Stimulated activated naive CD8-positive, alpha-beta T cell treated with anti-CD3 and anti-CD28 coated beads, Interleukin-15, amount 100 ng/mL, for 72 hours (primary cell): ENCODE measurements at regions not wholly inside any gene's neighbourhood (a gene's known extent, or its start where the extent isn't known, plus 50 kb on each side); places are given as distances from the start of the nearest gene placed in this dataset.

Experiments used
- ATAC-seq: fragments of 150-1000 bp; cut with Tn5 transposase; 2 replicates; pipeline ENCODE4 v1.10.0; 2021; ENCODE audit warnings: mild to moderate bottlenecking, moderate library complexity
- DNase-seq, 2 donors: peaks; one replicate each; pipeline ENCODE4 v3.0.0; 2021 to 2022
- H3K27ac Mint-ChIP-seq, 2 donors: one replicate each; pipeline ENCODE4 v1.8.0; 2022; ENCODE audit warnings: mild to moderate bottlenecking in 2 of 2, mixed read lengths in 2 of 2, moderate library complexity in 2 of 2
- H3K27me3 Mint-ChIP-seq: one replicate; pipeline ENCODE4 v1.8.0; 2022; ENCODE audit warnings: mixed read lengths
- H3K4me1 Mint-ChIP-seq: one replicate; pipeline ENCODE4 v1.8.0; 2022; ENCODE audit warnings: mild to moderate bottlenecking, mixed read lengths
- H3K4me3 Mint-ChIP-seq, 2 donors: one replicate each; pipeline ENCODE4 v1.8.0; 2022; ENCODE audit warnings: mild to moderate bottlenecking in 2 of 2, mixed read lengths in 2 of 2, moderate library complexity in 1 of 2
- H3K9me3 Mint-ChIP-seq, 2 donors: one replicate each; pipeline ENCODE4 v1.8.0; 2022; ENCODE audit warnings: mixed read lengths in 2 of 2

- no peak overlapping the region for H3K4me3 Mint-ChIP-seq
- no peaks in the 10 kb centered on the region for H3K27me3 Mint-ChIP-seq
- no peak overlapping the region for H3K27ac Mint-ChIP-seq
- DNase-seq (no peak), ATAC-seq (no peak)
- no peaks in the 10 kb centered on the region for H3K4me1 Mint-ChIP-seq
- no peaks in the 10 kb centered on the region for H3K9me3 Mint-ChIP-seq
These were observed 633.3 kb downstream of the FAT4 start for GRCh38 chr4:125948021-125948420.

- DNase-seq (no peak), ATAC-seq (no peak)
- H3K4me1 Mint-ChIP-seq, result no peaks in the 10 kb centered on the region
- H3K9me3 Mint-ChIP-seq, result peaks cover 0 to 2% of the 10 kb centered on the region in 2 donors
- H3K27ac Mint-ChIP-seq, result no peak overlapping the region
- no peak overlapping the region for H3K4me3 Mint-ChIP-seq
- H3K27me3 Mint-ChIP-seq, result no peaks in the 10 kb centered on the region
These were observed 636.6 kb downstream of the FAT4 start for GRCh38 chr4:125951261-125951887.

- Mint-ChIP-seq H3K27ac (no peak overlapping the region), H3K4me3 (no peak overlapping the region), H3K27me3 (no peaks in the 10 kb centered on the region), H3K9me3 (peaks cover 0 to 5% of the 10 kb centered on the region in 2 donors), H3K4me1 (no peaks in the 10 kb centered on the region)
- DNase-seq (no peak), ATAC-seq (no peak)
These were observed 637.9 kb downstream of the FAT4 start for GRCh38 chr4:125952631-125953030.

DNA sequence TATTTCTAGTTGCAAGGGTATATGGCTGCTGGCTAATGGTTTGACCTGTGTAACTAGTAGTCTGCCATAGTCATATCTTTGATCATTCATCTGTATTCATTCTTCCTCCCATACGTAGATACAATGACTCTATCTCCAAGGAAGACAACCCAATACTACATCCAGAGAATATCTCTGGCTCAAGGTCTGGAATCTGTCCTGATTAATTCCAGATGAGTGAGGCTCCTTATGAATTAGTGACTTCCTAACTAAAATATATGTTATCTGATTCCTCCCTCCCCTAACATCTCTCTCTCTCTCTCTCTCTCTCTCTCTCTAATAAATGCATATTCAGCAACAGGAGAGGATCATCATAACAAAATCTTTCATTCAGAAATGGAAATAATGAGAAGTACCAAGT lies 641.5 kb downstream of the FAT4 start:
- H3K9me3 Mint-ChIP-seq, result peaks cover 4 to 5% of the 10 kb centered on the region in 2 donors
- no peak for DNase-seq
- no peaks in the 10 kb centered on the region for H3K4me1 Mint-ChIP-seq
- H3K27ac Mint-ChIP-seq, result no peak overlapping the region
- no peak for ATAC-seq
- no peak overlapping the region for H3K4me3 Mint-ChIP-seq
- H3K27me3 Mint-ChIP-seq, result no peaks in the 10 kb centered on the region

DNA sequence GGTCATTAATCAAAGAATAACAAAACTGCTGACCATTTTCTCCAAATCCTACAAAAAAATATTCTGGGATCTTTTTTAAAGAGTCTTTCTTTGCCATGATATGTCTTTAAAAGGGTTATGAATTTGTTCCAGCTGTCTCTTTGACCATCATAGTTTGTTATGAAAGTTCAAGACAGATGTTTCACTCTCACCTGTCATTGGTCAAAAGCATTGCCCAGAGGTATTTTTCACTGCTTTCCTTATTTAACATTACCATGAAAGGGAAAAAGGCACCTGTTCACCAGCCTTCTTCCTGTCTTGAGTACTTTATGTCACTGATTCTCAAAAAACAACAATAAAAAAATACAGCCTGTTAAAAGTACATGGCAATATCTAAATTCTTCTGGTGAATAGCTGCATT lies 643.8 kb downstream of the FAT4 start:
- Mint-ChIP-seq H3K4me1 (no peaks in the 10 kb centered on the region), H3K4me3 (no peak overlapping the region), H3K27ac (no peak overlapping the region), H3K9me3 (peaks cover 5 to 24% of the 10 kb centered on the region in 2 donors), H3K27me3 (no peaks in the 10 kb centered on the region)
- DNase-seq (no peak), ATAC-seq (no peak)

DNA sequence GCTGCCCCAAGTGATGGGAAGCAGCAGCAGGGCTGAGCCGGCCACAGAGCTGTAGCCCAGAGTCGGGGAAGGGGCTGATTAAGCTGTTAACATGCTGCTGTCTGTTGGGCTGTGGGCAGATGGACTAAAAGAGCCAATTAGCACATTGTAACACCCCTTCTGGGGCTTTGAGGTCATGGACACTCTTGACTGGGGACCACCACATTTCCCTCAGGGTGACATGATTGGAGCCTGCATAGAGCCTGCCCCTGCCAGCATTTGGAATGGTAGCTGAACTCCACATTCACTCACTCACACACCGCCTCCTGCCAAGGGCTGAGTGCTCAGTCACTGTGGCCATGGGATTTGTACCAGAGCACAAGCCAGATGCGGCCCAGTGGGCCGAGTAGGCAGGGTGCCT lies 646.9 kb downstream of the FAT4 start:
- Mint-ChIP-seq H3K27ac (no peak overlapping the region), H3K9me3 (peaks cover 2 to 30% of the 10 kb centered on the region in 2 donors), H3K4me1 (no peaks in the 10 kb centered on the region), H3K4me3 (no peak overlapping the region), H3K27me3 (no peaks in the 10 kb centered on the region)
- DNase-seq, result no peak
- ATAC-seq, result no peak

GRCh38 chr4:125975861-125976397 lies 661.2 kb downstream of the FAT4 start:
- Mint-ChIP-seq H3K4me3 (no peak overlapping the region), H3K27me3 (no peaks in the 10 kb centered on the region), H3K4me1 (no peaks in the 10 kb centered on the region), H3K9me3 (peaks cover 0 to 10% of the 10 kb centered on the region in 2 donors), H3K27ac (no peak overlapping the region)
- no peak for DNase-seq
- ATAC-seq, result no peak

GRCh38 chr4:125979950-125980349 lies 665.2 kb downstream of the FAT4 start:
- Mint-ChIP-seq H3K4me1 (no peaks in the 10 kb centered on the region), H3K27me3 (no peaks in the 10 kb centered on the region), H3K9me3 (no peaks in the 10 kb centered on the region), H3K27ac (no peak overlapping the region), H3K4me3 (no peak overlapping the region)
- DNase-seq (no peak), ATAC-seq (no peak)

GRCh38 chr4:125983168-125983567 lies 668.4 kb downstream of the FAT4 start:
- Mint-ChIP-seq H3K9me3 (peaks cover 0 to 8% of the 10 kb centered on the region in 2 donors), H3K4me1 (no peaks in the 10 kb centered on the region), H3K4me3 (no peak overlapping the region), H3K27me3 (no peaks in the 10 kb centered on the region), H3K27ac (no peak overlapping the region)
- no peak for ATAC-seq
- no peak for DNase-seq

GRCh38 chr4:125985856-125986255 lies 671.1 kb downstream of the FAT4 start:
- H3K27me3 Mint-ChIP-seq, result no peaks in the 10 kb centered on the region
- no peaks in the 10 kb centered on the region for H3K4me1 Mint-ChIP-seq
- H3K9me3 Mint-ChIP-seq, result peaks cover 0 to 8% of the 10 kb centered on the region in 2 donors
- H3K4me3 Mint-ChIP-seq, result no peak overlapping the region
- ATAC-seq (no peak), DNase-seq (no peak)
- H3K27ac Mint-ChIP-seq, result no peak overlapping the region

DNA sequence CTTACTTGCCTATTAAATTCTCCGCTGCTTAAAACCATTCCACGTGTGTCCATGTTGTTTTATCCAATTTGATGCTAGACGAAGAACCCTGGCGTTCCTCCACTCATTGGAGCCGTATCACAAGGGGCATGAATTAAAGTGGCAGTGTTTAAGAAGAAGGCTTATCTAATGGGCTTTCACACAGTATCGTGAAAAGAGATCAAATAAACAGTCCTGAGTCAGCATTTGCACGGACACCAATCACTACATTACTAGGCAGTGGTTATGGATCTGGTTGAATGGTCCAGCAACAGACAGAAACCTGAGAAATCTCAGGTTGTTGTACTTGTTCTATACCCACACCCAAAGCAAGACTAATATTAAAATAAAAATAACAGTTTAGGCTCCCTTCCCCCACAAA lies 671.6 kb downstream of the FAT4 start:
- H3K27me3 Mint-ChIP-seq, result no peaks in the 10 kb centered on the region
- H3K27ac Mint-ChIP-seq, result no peak overlapping the region
- H3K9me3 Mint-ChIP-seq, result peaks cover 0 to 8% of the 10 kb centered on the region in 2 donors
- ATAC-seq, result no peak
- no peak for DNase-seq
- no peak overlapping the region for H3K4me3 Mint-ChIP-seq
- no peaks in the 10 kb centered on the region for H3K4me1 Mint-ChIP-seq

DNA sequence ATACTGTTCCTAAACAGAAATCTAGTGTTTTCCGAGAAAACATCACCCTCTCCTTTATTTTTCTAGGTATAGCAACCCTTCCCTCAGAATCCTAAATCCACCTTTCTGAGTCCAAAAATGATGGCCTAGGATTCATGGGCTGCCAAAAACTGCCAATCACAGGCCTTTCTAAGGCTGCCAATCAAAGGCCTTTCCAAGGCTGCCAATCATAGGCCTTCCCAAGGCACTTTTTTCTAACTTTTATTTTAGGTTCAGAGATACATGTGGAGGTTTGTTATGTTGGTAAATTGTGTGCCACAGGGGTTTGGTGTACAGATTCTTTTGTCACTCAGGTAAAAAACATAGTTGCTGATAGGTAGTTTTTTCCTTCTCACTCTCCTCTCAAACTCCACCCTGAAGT lies 673.7 kb downstream of the FAT4 start:
- no peak for DNase-seq
- no peak for ATAC-seq
- H3K4me1 Mint-ChIP-seq, result no peaks in the 10 kb centered on the region
- H3K4me3 Mint-ChIP-seq, result no peak overlapping the region
- H3K27ac Mint-ChIP-seq, result no peak overlapping the region
- peaks cover 0 to 8% of the 10 kb centered on the region in 2 donors for H3K9me3 Mint-ChIP-seq
- H3K27me3 Mint-ChIP-seq, result no peaks in the 10 kb centered on the region

GRCh38 chr4:125991398-125991797 lies 676.6 kb downstream of the FAT4 start:
- no peak for ATAC-seq
- no peaks in the 10 kb centered on the region for H3K27me3 Mint-ChIP-seq
- H3K4me1 Mint-ChIP-seq, result no peaks in the 10 kb centered on the region
- no peak overlapping the region for H3K27ac Mint-ChIP-seq
- H3K4me3 Mint-ChIP-seq, result no peak overlapping the region
- DNase-seq, result no peak
- H3K9me3 Mint-ChIP-seq, result peaks cover 0 to 3% of the 10 kb centered on the region in 2 donors

DNA sequence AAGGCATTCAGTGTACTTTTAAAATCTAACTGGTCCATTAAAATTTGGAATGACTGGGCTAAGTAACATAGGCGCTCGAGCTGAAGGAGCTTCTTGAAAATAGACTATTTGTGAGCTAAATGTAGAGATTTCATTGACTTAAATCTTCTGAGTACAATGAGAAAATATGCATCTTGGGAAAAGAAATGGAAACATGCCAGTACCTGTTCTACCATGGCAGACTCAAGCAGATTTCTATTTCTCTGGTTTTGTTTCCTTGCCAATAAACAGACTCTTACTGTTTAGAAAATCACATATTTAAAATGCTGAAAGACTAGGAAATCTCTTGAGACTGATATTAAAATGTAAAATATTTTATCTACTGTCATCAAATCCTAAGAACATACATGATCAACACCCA lies 678.1 kb downstream of the FAT4 start:
- Mint-ChIP-seq H3K9me3 (no peaks in the 10 kb centered on the region), H3K27me3 (no peaks in the 10 kb centered on the region), H3K4me1 (no peaks in the 10 kb centered on the region), H3K4me3 (no peak overlapping the region), H3K27ac (no peak overlapping the region)
- ATAC-seq (no peak), DNase-seq (no peak)

DNA sequence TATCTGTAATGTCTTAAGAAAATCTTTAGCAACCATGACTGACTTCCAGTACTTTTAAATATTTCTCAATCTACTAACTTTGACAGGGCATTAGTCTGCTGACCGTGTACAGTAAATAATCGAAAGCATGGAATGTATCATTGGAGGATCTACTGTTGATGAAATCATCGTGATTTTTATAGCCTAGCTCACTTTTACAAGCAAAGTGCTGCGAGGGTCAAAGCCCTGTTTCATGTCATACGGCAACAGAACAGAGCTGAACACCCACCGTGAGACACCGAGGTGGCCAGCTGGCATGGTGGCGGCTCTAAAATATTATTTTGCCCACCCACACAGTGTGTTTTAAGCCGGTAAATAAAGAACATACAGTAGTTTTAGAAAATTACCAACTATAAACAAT lies 679.3 kb downstream of the FAT4 start:
- no peak for ATAC-seq
- Mint-ChIP-seq H3K27ac (no peak overlapping the region), H3K4me3 (no peak overlapping the region)

GRCh38 chr4:125994430-125994829 lies 679.7 kb downstream of the FAT4 start:
- Mint-ChIP-seq H3K9me3 (peaks cover 7 to 10% of the 10 kb centered on the region in 2 donors), H3K4me3 (no peak overlapping the region), H3K27me3 (no peaks in the 10 kb centered on the region), H3K4me1 (no peaks in the 10 kb centered on the region), H3K27ac (no peak overlapping the region)
- no peak for DNase-seq
- ATAC-seq, result no peak

More for the DNA sequence above, 679.3 kb downstream of the FAT4 start:
- Mint-ChIP-seq H3K9me3 (peaks cover 7 to 8% of the 10 kb centered on the region in 2 donors), H3K4me1 (no peaks in the 10 kb centered on the region), H3K27me3 (no peaks in the 10 kb centered on the region)
- no peak for DNase-seq

- DNase-seq (no peak), ATAC-seq (no peak)
- H3K4me1 Mint-ChIP-seq, result no peaks in the 10 kb centered on the region
These were observed 690.2 kb downstream of the FAT4 start for GRCh38 chr4:126004941-126005340.

More at GRCh38 chr4:126004941-126005340, 690.2 kb downstream of the FAT4 start:
- Mint-ChIP-seq H3K9me3 (peaks cover 0 to 5% of the 10 kb centered on the region in 2 donors), H3K27ac (no peak overlapping the region), H3K27me3 (no peaks in the 10 kb centered on the region), H3K4me3 (no peak overlapping the region)
